Stimulated activated CD8-positive, alpha-beta memory T cell treated with anti-CD3 and anti-CD28 coated beads, Interleukin-12 subunit alpha, Interleukin-12 subunit beta, amount 100 ng/mL, for 4 hours (primary cell): ENCODE measurements at regions not wholly inside any gene's neighbourhood (a gene's known extent, or its start where the extent isn't known, plus 50 kb on each side); places are given as distances from the start of the nearest gene placed in this dataset.

Experiments
- DNase-seq: peaks from one replicate; pipeline ENCODE4 v3.0.0-alpha.2; 2020; ENCODE audit warnings: low read depth

GRCh38 chr5:138665261-138665660 lies 88.0 kb upstream of the CTNNA1 start:
- no peak for DNase-seq

- DNase-seq = no peak
These were observed 88.8 kb upstream of the CTNNA1 start for GRCh38 chr5:138664276-138664943.

- no peak for DNase-seq
These were observed 88.4 kb upstream of the HSPA9 start for GRCh38 chr5:138663561-138663960.

DNA sequence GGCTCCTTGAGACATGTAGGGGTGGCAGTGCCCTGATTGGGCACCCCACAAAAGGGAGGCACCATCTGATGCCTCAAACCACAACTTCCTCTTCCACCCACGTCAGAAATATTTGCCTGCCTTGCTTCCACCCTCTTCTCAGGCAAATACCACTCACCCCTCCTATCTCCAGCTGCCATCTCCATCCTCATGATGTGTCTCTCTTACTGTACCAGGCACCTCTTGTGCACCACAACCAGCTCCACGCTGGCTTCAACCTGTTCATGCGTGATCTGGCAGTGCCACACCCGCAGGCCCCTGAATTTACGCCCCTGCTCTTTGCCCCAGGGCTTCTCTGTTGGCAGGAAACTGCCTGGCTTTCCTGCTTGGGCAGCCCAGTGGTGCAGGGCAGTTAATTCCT lies 87.8 kb upstream of the HSPA9 start:
- DNase-seq = no peak

GRCh38 chr5:138662599-138662998 lies 87.4 kb upstream of the HSPA9 start:
- no peak for DNase-seq

DNA sequence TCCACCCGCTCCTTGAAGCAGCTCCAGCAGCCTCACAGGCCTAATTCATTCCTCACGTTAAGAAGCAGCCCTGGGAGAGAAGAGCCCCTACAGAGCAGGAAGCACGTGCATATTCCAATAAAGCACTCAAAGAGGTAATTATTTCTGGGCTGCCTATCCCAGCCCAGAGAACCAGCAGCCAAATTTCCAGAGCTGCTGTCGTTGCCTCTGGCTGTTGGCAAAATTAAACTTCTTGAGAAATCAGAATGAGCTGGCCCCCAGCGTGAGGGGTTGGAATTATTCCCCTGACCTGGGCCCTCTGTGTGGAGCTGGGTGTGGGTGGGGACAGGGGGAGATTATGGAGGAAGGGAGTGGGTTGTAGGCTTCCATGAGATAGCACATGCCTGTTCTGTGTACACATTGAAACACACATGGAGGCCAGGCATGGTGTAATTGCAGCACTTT lies 86.8 kb upstream of the HSPA9 start:
- DNase-seq = no peak

DNA sequence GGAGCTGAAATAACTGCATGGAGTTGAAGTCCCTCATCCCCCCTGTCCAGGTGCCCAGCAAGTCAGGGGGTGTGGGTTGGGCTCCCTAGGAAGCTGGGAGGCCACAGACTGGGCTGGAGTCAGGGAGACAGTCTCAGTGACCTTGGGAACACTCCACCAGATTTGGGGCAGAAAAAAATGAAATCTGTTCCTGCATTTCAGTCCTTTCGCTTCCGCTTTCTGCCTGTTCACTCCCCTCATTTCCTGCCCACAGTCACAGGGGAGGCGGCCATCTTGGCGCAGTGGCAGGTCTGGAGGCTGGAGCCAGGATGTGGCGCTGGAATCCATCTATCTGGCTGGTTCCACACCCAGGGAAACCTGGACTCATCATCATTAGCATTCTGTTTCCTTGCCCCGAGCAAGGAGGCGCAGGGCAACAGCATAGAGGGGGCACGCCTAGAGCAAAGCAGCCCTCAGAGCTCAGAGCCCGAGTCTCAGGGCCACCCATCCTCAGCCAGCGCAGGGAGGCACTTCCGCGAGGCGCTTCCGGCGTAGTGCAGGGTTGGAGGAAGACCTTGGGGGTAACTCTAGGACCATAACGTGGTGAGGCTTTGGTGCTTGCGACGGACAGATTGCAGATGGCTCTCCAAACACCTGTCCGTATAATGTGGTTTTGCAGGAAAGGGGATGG lies 86.2 kb upstream of the HSPA9 start:
- no peak for DNase-seq

GRCh38 chr5:138660051-138660572 lies 84.9 kb upstream of the HSPA9 start:
- no peak for DNase-seq

DNA sequence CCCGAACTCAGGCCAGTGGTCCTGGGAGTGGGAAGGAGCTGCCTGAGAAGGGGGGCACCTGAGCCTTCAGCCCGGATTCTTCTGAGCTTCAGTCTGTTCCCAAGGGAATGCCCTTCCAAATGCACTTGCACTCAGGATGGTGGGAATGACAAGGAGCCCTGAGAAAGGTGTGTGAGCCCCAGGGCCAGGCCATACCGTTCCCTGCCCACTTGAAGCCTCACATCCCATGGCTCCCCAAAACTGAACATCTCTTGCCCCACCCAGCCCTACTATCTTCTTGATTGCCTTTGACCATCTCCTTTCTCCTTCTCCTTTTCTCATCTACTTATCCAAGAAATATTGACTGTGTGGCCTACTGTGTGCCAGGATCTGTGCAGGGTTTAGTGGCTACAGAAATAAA lies 84.4 kb upstream of the HSPA9 start:
- DNase-seq = no peak

DNA sequence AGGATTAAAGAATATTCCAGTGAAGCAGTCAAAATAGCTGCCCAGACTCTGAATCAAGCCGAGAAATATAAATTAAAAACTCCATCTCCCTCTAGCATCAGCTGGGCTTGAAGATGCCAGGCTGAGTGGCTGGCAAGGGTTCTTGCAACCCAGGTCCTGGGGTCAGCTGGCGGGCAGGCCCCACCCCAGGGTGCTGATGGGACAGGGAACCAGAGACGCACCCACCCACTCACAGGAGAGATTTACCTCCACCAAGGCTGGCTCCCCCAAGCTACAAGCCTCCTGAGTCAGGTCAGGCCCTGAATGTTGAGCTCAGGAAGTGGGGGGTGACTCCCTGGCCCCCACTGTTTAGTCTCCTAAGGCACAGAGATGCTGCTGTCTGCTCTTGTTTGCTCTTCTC lies 83.9 kb upstream of the HSPA9 start:
- DNase-seq = no peak

DNA sequence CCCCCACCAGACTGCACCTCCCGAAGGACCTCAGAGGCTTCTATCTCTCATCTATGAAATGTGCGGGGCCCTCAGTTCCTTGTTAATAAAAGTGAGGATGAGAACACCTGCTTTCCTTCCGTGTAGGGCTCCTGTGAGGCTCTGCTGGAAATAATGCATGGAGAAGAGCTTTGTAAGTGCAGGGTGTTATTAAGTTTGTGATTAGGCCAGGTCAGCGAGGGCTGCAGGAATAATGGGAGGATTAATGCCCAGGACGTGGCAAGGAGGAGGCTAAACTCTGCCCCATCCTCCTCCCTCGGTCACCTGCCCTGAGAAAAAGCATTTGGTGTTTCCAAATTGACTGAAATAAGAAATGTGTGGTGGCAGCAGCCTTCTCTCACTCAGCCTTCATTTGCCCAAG lies 83.5 kb upstream of the HSPA9 start:
- no peak for DNase-seq

- no peak for DNase-seq
These were observed 82.2 kb upstream of the HSPA9 start for GRCh38 chr5:138657360-138657759.

DNA sequence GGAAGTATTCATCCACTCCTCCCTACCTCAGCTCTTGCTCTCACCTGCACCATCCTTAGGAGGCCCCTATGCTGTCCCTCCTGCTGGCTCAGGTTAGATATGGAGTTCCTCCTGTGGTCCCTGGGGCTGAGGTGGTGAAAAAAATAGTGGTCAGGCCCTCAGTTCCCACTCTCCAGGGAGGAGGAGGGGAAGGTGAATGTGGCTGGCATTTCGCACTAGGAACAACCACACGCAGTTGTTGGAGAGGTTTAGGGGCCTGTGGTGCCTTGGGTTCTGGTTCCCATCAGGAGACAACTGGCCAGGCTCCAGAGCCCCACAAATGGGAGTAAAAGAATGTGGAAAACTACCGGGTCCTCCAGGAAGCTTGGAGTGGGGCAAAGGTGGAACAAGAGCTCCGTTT lies 81.7 kb upstream of the HSPA9 start:
- no peak for DNase-seq

GRCh38 chr5:138655530-138656190 lies 80.5 kb upstream of the HSPA9 start:
- no peak for DNase-seq

DNA sequence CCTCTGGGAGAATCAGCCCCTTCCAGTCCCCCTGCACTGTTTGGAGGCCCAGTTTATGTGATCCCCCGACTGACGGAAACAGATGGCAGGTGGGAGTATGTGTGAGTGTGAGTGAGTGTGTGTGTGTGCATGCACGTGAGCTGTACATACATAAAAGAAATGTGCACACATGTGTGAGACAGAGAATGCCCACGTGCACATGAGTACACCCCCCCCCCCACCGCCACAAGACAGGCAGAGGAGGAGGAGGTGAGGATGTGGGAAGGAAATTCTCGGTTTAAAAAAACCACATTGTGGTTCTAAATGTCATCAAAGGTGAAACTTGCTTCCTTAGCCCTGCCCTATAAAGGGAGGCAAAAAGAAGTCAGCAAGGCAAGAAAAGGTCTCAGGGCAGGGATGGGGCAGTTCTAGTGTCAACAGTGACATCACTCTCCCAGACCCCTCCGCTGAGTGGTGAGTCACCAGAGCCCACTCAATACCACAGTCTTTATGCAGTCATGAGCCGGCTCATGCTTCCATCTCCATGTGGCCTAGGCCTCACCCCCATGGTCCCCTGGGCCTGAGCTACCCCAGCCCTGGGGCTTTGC lies 79.2 kb upstream of the HSPA9 start:
- DNase-seq = peak; percentile 62

GRCh38 chr5:138653502-138653901 lies 78.3 kb upstream of the HSPA9 start:
- DNase-seq = no peak

- no peak for DNase-seq
These were observed 76.5 kb upstream of the HSPA9 start for GRCh38 chr5:138651767-138652117.

DNA sequence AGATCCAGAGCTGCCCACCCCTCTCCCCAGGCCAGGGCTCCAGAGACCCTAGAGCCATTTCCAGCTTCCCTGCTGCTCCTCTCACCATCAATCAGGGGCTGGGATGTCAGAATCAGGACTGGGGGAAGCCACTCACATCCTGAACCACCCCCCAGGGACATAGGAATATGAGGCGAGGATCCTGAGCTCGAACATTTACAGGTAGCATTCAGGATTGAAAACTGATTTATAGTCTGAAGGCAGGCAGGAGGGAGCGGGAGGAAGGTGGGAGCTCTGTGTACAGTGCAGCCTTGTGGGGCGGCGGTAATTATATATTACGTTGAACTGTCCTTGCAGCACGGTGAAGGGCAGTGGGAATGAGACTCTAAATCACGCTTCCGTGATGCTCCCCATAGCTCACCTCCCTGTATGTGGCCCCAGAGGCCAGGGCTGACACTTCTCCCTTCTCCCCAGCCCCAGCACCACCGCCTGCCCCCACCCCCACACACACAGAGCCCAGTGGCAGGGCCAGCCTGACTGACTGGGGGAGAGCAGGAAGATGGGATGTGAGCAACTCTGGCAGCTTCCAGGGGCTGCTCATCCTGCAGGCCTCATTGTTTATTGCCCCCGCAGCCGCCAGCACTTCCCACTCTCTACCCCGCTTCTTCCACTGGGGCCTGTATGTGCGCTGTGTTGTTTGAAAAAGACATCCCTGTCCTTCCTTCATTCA lies 76.0 kb upstream of the HSPA9 start:
- DNase-seq = no peak

DNA sequence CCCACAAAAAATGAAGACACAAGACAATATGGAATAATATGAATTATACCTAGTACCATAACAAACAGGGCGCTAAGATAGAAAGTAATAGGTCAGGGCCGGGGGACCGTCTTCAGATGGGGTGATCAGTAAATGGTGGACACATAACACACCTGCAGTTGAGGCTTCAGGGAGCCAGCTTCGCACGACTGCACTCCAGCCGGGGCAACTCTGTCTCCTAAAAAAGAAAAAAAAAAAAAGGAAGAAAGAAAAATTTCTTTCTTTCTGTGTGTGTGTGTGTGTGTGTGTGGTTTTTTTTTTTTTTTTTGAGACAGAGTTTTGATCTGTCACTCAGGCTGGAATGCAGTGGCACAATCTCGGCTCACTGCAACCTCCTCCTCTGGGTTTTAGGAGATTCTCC lies 75.0 kb upstream of the HSPA9 start:
- no peak for DNase-seq

GRCh38 chr5:138649775-138650174 lies 74.6 kb upstream of the HSPA9 start:
- DNase-seq = no peak

GRCh38 chr5:138649316-138649720 lies 74.1 kb upstream of the HSPA9 start:
- no peak for DNase-seq

DNA sequence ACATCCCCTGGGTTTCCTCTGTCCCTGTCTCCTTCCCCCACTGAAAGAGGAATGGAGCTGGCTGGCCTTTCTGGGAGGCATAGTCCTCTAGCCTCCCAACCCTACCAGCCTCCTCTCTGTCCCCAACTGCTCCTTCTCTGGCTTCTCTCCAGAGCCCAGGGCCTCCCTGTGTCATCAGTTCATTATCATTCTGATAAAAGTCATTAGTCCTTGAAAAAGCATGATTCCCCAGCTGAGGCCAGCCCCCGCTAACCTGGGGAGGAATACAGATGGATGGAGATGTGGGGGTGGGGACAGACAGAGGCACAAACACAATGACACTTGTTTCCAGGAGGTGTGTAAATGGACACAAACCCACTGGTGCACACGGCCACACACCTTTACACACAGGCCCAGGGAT lies 73.6 kb upstream of the HSPA9 start:
- no peak for DNase-seq
